HG02763 (cell line): ENCODE measurements at regions not wholly inside any gene's neighbourhood (a gene's known extent, or its start where the extent isn't known, plus 50 kb on each side); places are given as distances from the start of the nearest gene placed in this dataset.

ENCODE experiments used
- ATAC-seq: cut with Tn5 transposase; IDR thresholded peaks from one replicate; pipeline ENCODE4 v1.9.1; 2021; ENCODE audit warnings: mild to moderate bottlenecking, moderate library complexity; ENCODE audit not compliant: unreplicated experiment

- ATAC-seq, result no peak
Measured at GRCh38 chr9:109880276-109881169, 100.5 kb downstream of the PALM2AKAP2 start.

DNA sequence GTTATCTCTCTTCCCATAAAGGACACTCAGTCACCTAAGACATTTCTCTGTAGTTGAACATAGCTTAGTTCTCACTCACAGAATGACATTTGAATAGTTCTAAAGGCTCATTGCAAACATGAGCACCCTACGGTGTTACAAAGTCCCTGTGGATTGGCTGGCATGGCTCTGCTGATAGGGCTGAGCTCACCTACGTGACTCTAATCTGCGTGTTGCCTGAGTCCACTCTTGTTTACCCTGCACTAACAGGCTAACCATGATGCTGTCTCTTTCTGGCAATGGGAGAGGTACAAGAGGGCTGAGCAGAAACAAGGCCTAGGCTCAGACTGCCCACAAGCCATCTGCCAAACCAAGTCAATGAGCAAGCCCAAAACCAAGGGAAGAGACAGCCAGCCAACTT lies 103.6 kb downstream of the PALM2AKAP2 start:
- no peak for ATAC-seq

DNA sequence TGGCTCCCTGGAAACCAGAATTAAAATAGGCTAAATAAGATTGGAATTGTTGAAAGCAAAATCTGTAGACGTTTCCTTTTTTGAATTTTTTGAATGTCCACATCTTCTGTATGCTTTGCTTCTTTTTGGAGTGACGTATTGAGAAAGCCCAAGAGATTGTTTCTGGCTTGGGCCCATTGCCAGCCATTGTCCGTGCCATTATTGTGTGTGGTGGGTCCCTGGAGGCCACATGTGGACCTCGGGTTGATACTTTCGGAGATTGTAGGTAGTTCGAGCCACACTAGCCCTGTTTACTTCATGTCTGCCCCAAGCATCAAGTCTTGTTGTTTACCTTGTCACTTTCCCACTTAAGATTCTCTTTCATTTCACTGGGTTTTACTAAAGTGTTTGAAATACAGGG lies 106.0 kb downstream of the PALM2AKAP2 start:
- no peak for ATAC-seq

- no peak for ATAC-seq
Measured at GRCh38 chr9:109886617-109887016, 106.6 kb downstream of the PALM2AKAP2 start.

- no peak for ATAC-seq
Measured at GRCh38 chr9:109887079-109887478, 107.1 kb downstream of the PALM2AKAP2 start.

DNA sequence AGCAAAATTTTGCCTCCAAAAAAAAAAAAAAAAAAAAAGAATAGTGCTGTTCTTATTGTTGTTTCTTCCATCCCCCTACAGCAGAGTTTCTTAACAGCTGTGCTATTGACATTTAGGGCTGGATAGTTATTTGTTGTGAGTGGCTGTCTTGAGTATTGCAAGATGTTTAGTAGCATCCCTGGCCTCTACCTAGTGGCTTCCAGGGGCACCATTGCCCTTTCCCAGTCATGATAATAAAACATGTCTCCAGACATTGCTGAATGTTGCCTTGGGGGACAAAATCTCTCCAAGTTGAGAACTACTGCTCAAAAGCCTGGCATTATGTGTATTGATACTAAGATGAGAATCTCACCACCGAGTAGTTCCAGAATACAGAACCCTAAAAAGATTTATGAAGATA lies 108.7 kb downstream of the PALM2AKAP2 start:
- no peak for ATAC-seq

GRCh38 chr9:109889456-109889855 lies 109.5 kb downstream of the PALM2AKAP2 start:
- ATAC-seq, result no peak

DNA sequence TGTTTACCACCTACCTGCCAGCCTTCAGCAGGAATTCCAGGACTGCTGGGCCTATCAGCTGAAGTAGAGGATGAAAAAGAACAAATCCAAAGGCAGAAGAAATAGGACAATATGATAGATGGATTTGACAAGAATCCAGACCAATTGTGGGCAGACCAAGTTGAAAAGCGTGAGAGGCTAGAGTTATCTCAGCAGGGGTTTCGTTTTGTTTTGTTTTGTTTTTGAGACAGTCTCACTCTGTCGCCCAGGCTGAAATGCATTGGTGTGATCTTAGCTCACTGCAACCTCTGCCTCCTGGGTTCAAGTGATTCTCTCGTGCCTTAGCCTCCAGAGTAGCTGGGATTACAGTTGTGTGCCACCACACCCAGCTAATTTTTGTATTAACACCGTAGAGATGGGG lies 113.2 kb downstream of the PALM2AKAP2 start:
- peak; percentile 34 for ATAC-seq

- no peak for ATAC-seq
Measured at GRCh38 chr9:109894473-109894872, 114.5 kb downstream of the PALM2AKAP2 start.

DNA sequence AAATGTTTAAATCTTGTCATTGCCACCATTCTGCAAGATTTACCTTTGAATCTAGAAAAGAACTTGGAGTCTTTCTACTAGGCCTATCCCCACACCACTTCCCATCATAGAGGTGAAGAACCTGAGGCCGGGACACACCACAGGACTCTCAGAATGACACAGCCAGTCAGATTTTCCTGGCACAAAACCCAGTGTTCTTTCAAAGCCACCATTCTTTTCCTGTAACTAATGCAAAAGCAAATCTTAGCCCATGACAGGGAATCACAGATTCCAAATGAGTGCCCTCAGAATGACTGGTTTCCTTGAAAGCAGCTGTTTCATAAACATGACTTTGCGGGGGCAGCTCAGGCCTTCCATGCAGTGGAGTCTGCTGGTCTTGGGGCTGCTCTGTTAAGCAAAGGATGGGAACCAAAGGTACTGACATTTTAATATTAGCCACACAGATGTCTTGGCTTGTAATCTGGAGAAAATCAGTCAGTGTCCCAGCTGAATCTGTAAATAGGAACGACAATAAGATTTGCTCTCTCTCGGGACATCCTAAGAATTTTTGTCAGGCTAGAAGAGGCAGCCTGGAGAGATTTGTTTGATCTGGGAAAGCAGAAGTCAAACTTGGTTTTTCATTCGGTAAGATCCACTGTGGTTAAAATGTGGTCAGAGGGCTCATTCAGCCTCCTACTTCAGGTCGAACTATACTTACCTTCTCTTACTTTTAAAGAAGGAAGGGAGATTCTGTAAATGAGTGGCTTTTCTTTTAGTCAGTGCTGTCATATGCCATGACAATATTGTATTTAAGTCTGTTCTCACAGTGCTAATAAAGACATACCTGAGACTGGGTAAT lies 115.1 kb downstream of the PALM2AKAP2 start:
- ATAC-seq, result peak; percentile 42

DNA sequence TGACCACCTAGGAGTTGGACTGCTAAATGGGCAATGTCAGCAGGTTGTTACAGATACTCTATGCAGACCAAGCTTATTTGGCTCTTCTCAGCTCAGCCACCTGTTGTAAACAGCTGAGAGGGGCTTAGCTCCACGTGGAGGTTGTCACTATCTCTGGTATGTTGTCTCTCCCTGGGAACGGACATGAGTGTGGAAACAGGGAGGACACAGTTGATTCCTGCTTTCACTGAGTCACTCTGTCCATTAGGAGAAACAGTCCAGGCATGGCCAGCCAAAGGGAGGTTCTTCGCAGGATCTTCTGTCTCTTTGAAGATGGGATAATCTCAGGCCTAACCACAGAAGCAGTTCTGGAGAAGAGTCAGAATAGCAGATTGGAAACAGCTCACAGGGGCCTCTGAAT lies 121.2 kb downstream of the PALM2AKAP2 start:
- no peak for ATAC-seq

DNA sequence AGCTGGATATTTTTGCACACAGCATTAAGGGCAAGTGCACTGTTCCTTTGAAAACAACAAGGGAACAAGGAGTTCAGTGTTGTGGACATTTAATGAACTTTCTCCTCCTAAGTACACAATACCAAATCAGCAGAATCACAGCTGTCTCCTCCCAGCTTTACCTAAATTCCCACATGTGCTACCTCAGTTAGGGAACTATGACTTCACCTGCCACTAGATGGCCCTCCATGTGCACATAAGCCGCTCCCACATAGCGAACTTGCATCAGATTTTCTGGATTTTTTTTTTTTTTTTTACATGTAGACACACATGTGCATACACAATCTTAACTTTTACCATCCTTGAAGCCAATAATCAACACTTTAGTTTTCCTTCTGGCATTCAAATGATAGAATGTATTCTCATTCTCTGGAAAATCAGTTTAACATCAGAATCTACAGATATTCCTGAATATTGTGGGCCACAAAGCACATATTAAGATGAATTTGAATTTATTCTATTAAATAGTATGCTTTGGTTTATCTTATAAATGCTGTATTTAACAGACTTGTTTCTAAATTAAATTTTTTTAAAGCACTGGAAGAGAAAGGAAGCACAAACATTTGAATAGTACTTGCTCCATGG lies 123.6 kb downstream of the PALM2AKAP2 start:
- ATAC-seq, result no peak

DNA sequence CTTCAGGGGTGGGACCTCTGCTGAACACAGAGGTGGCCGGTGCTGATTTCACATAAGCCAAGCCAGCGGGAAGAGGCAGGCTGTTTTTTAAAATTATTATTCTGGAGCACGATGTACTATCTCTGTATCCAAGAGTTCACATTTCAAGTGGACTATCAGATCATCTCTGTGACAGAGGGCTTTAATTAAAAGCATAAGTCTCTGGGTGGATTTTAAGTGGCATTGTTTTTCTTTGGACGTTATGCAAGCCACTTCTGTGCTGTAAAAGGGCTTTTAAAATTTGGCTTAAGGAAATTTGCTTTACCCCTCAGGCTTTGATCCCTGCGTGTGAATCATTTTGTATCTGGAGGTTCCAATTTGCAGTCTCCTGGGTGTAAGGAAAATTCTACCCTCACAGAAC lies 124.7 kb downstream of the PALM2AKAP2 start:
- ATAC-seq, result no peak

- ATAC-seq, result no peak
Measured at GRCh38 chr9:109905472-109905871, 125.5 kb downstream of the PALM2AKAP2 start.

DNA sequence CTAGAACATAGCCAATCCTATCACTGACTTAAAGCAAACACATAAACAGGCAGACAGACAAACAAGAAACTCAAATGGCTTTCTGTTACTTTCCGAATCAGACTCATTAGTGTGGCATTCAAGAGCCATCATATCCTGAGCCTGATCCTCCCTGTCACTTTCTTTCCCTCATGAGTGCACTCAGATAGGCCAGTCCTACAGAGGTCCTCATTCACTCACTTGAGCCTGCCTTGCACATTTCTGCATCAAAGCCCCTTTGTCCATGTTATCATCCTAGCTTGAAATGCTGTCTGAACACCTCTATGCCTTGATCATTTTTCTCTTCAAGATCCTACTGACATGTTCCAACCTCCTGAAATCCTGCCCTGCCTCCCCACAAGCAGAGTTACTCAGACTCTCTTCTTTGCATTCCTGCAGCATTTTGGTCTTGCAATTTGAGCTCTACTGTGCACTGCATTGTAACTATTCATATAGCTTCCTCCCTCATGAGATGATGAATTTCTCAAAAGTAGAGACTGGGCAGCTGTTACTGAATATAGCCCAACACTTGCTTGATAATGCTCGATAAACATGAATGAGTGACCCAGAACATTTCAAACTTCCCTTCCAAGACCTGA lies 126.9 kb downstream of the PALM2AKAP2 start:
- ATAC-seq, result no peak

- ATAC-seq, result peak; percentile 68
Measured at GRCh38 chr9:109907400-109907799, 127.4 kb downstream of the PALM2AKAP2 start.

- no peak for ATAC-seq
Measured at GRCh38 chr9:109907810-109908458, 127.9 kb downstream of the PALM2AKAP2 start.

DNA sequence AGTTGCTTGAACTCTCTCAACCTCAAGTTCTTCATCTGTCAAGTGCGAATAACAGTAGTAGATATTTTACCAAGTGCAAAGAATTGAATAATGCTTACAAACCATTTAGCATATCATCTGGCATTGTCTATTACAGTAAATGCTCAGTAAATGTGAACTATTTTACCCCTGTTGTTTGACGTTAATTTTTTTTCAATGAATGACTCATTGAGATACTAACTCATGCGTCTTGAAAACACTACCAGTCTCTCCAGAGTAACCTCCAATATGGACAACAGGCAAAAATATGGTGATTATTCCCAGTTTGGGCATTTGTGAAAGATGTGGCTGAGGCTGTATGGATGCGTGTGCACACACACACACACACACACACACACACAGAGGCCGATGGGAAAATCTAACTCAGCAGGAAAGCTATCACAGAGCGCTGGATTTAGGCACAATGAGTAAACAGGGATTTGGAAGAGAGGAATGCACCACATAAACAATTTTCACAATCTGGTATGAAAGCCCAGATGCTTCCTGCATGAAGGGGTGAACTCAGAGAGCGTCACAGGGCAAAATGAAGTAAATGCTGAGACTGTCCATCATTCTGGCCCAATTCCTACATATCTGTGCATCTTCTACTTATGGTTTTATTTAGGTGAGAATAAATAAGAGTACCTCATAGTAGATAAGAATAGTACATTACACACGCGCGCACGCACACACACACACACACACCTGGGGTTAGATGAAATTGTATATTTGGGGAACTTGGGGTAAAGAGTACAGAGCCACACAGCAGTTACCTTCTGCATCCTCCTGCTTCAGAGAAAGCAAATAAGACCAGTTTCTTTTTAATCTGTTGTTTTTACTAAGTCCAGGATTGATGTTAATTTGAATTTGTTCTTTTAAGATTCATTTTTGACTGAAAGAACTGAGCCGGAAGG lies 128.7 kb downstream of the PALM2AKAP2 start:
- no peak for ATAC-seq
